Esophagus muscularis mucosa (tissue), 3 donors: ENCODE measurements at regions not wholly inside any gene's neighbourhood (a gene's known extent, or its start where the extent isn't known, plus 50 kb on each side); places are given as distances from the start of the nearest gene placed in this dataset.

Experiments used
- CTCF ChIP-seq, 3 experiments: fragments of 200-600 bp in 2 of 3; fragments of 450-650 bp in 1 of 3; sonication (generic) in 2 of 3; IDR thresholded peaks; one replicate each; pipeline ENCODE4 v1.5.1; 2017 to 2019; ENCODE audit warnings: antibody characterized with exemption in 3 of 3, mild to moderate bottlenecking in 2 of 3, moderate library complexity in 1 of 3
- POLR2A ChIP-seq: fragments of 450-650 bp; IDR thresholded peaks from one replicate; pipeline ENCODE4 v1.6.1; 2017; ENCODE audit warnings: antibody characterized with exemption, moderate library complexity, mild to moderate bottlenecking, low read depth
- POLR2AphosphoS5 ChIP-seq, 2 donors: sonication (generic); formaldehyde crosslinking; IDR thresholded peaks; one replicate each; pipeline ENCODE4 v1.6.1; 2017; ENCODE audit warnings: antibody characterized with exemption in 2 of 2

DNA sequence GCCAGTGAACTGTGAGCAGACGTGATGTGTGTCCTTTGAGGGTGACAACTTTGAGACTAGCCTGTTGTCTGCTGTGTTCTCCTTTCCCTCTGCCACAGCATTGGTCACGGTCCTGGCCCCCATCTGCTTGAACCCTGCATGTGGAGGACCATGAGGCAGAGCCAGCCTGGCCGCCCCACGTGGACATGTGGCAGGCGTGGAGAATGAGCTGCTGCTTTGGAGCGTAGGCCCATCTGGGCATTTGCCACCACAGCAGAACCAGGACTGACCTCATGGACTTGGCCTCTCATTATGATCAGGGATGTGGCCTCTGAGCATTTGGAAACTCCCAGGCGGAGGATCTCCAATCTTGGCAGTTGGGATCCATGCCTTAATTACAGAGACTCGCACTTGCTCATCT lies 448.5 kb downstream of the TCERG1L start:
- no peak for TF ChIP-seq CTCF (IDR thresholded peaks at IDR 0.05)
- TF ChIP-seq POLR2A = no peak
- no peak for TF ChIP-seq POLR2AphosphoS5 (IDR thresholded peaks at IDR 0.05)
